Esophagus muscularis mucosa (tissue), 4 donors: ENCODE measurements at regions not wholly inside any gene's neighbourhood (a gene's known extent, or its start where the extent isn't known, plus 50 kb on each side); places are given as distances from the start of the nearest gene placed in this dataset.

ENCODE experiments used
- DNase-seq: peaks from one replicate; pipeline ENCODE4 v3.0.0-alpha.2; 2017; ENCODE audit errors: extremely low spot score
- H3K27ac ChIP-seq, 4 donors: fragments of 200-600 bp; sonication (generic); replicated peaks in 1 of 4; 1 replicate in 3 of 4; 2 replicates in 1 of 4; pipeline ENCODE4 v1.5.1; 2016 to 2019; ENCODE audit warnings: mild to moderate bottlenecking in 1 of 4
- H3K27me3 ChIP-seq, 4 donors: fragments of 200-600 bp; sonication (generic); one replicate each; pipeline versions ENCODE4 v1.5.1 to v1.6.0; 2016 to 2019
- H3K36me3 ChIP-seq, 4 donors: fragments of 200-600 bp; sonication (generic); one replicate each; pipeline ENCODE4 v1.5.1; 2016 to 2019
- H3K4me1 ChIP-seq, 4 donors: fragments of 200-600 bp; sonication (generic); one replicate each; pipeline ENCODE4 v1.5.1; 2016 to 2019
- H3K4me3 ChIP-seq, 4 donors: fragments of 200-600 bp; sonication (generic); 1 replicate in 2 of 4; 2 replicates in 2 of 4; pipeline ENCODE4 v1.5.1; 2016 to 2019; ENCODE audit warnings: mild to moderate bottlenecking in 4 of 4, moderate library complexity in 1 of 4
- H3K9me3 ChIP-seq, 4 donors: fragments of 200-600 bp; sonication (generic); 1 replicate in 3 of 4; 2 replicates in 1 of 4; pipeline ENCODE4 v1.5.1; 2016 to 2019
- EP300 ChIP-seq: sonication (generic); formaldehyde crosslinking; IDR thresholded peaks from one replicate; pipeline ENCODE4 v1.6.1; 2017; ENCODE audit warnings: antibody characterized with exemption
- POLR2A ChIP-seq: fragments of 450-650 bp; IDR thresholded peaks from one replicate; pipeline ENCODE4 v1.6.1; 2017; ENCODE audit warnings: antibody characterized with exemption, moderate library complexity, mild to moderate bottlenecking, low read depth
- POLR2AphosphoS5 ChIP-seq, 2 donors: sonication (generic); formaldehyde crosslinking; IDR thresholded peaks; one replicate each; pipeline ENCODE4 v1.6.1; 2017; ENCODE audit warnings: antibody characterized with exemption in 2 of 2
- WGBS: methylation state at CpG from one replicate; pipeline ENCODE4 v1.1.5; 2018; 5-methylcytosine and 5-hydroxymethylcytosine counted together
- intact Hi-C: fragments of 100-400 bp; cut with DNase I; formaldehyde crosslinking; loops from one replicate; pipeline ENCODE4 v1.15.1; 2023
- TF ChIP-seq, protein P1 (sequence below), 3 experiments: fragments of 200-600 bp in 2 of 3; fragments of 450-650 bp in 1 of 3; sonication (generic) in 2 of 3; IDR thresholded peaks; one replicate each; pipeline ENCODE4 v1.5.1; 2017 to 2019; ENCODE audit warnings: antibody characterized with exemption in 3 of 3, mild to moderate bottlenecking in 2 of 3, moderate library complexity in 1 of 3

DNA sequence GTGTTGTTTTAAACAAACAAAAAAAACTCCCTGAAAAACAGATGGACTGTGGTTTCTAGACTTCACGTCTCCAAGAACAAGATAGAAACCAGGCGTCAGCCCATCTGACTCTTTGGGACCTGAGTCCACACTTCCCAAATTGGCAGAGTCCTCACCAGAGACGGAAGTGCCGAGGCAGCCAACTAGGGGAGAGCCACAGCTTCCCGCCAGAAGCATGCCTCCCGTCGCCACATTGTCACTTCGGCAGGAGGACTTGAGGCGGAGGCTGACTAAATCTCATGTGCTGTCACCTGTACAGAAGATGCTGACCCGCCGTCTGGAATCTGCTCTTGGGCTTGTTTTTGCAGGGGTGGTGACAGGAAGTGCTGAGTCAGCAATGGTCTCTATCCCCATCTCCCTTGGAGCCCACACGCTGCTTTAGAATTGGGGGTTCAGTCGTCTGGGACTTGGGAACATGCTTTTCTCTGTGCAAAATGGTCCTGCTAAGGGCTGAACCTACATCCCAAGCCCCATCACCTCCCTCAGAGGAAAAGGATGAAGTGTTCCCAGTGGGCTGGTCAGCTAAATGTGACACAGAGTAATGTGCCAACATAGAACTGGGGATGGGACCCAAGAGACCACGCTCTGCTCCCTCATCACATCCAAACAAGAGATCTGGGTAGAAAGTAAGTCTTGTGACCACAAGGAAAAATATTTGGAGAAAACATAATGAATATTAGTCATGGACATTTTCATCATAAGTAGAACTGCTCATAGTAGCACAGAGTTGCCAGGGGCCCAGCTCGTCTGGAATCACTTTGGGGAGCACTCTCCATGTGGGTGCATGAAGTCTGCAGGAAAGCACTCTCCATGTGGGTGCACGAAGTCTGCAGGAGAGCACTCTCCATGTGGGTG lies 152.9 kb downstream of the SNX19 start:
- H3K27me3 ChIP-seq = no peaks in the 10 kb centered on the region
- no peak overlapping the region for H3K27ac ChIP-seq
- DNase-seq = no peak
- peaks cover 0 to 7% (median 2%) of the 10 kb centered on the region in 4 donors for H3K4me1 ChIP-seq
- no peak for TF ChIP-seq POLR2A
- TF ChIP-seq EP300 = no peak
- TF ChIP-seq POLR2AphosphoS5 (IDR thresholded peaks at IDR 0.05) = no peak
- TF ChIP-seq, protein P1, sequence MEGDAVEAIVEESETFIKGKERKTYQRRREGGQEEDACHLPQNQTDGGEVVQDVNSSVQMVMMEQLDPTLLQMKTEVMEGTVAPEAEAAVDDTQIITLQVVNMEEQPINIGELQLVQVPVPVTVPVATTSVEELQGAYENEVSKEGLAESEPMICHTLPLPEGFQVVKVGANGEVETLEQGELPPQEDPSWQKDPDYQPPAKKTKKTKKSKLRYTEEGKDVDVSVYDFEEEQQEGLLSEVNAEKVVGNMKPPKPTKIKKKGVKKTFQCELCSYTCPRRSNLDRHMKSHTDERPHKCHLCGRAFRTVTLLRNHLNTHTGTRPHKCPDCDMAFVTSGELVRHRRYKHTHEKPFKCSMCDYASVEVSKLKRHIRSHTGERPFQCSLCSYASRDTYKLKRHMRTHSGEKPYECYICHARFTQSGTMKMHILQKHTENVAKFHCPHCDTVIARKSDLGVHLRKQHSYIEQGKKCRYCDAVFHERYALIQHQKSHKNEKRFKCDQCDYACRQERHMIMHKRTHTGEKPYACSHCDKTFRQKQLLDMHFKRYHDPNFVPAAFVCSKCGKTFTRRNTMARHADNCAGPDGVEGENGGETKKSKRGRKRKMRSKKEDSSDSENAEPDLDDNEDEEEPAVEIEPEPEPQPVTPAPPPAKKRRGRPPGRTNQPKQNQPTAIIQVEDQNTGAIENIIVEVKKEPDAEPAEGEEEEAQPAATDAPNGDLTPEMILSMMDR (IDR thresholded peaks at IDR 0.05) = no peak
- no peaks in the 10 kb centered on the region for H3K36me3 ChIP-seq
- H3K9me3 ChIP-seq = no peaks in the 10 kb centered on the region
- no peak overlapping the region for H3K4me3 ChIP-seq
- intact Hi-C loops = no loop called here
- WGBS = 89% methylated on average over 15 of the region's 16 CpGs

GRCh38 chr11:130765406-130765805 lies 150.9 kb downstream of the SNX19 start:
- intact Hi-C loops = no loop called here
- H3K4me1 ChIP-seq = peaks cover 0 to 7% (median 2%) of the 10 kb centered on the region in 4 donors
- H3K36me3 ChIP-seq = no peaks in the 10 kb centered on the region
- no peak overlapping the region for H3K27ac ChIP-seq
- H3K27me3 ChIP-seq = no peaks in the 10 kb centered on the region
- 89% methylated on average over 8 of the region's 8 CpGs for WGBS
- DNase-seq = peak; percentile 60
- H3K9me3 ChIP-seq = no peaks in the 10 kb centered on the region
- H3K4me3 ChIP-seq = no peak overlapping the region
- TF ChIP-seq POLR2A (no peak), EP300 (no peak)
- TF ChIP-seq, protein P1 (IDR thresholded peaks at IDR 0.05) = no peak

DNA sequence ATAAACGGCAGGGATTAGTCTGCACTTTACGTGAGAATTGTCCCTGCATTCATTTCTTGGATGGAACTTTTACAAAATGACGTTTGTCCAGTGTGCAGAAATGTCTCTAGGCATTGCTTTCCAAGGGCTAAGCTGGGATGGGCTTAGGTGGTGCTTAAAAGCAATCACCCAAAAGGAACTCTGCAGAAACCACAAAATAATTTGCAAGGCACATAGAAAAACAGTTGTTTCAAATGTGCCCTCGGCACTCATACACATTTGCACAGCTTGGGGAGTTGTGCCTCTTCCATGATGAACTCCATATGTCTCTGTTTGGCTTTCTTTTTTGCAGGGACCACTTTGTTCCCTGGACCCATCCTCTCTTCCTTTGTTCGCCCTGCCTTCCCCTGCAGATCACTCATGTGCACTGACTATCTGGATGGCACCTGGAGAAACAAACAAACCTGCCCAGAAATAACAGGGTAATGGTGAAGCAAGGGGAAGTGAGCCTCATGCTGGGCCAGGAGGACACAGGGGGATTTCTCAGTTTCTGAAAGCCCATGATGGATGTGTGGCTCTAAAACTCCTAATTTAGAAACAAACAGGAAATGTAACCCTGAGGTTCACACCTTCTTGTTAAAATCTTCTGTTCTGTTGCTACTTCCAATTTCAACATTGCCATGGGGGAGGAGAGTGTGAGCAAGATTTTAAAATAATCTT lies 150.2 kb downstream of the SNX19 start:
- H3K36me3 ChIP-seq = no peaks in the 10 kb centered on the region
- no peak overlapping the region for H3K4me3 ChIP-seq
- intact Hi-C loops = no loop called here
- no peak overlapping the region for H3K27ac ChIP-seq
- peaks cover 0 to 7% (median 3%) of the 10 kb centered on the region in 4 donors for H3K4me1 ChIP-seq
- TF ChIP-seq POLR2AphosphoS5 (IDR thresholded peaks at IDR 0.05) (no peak), POLR2A (no peak), EP300 (no peak)
- TF ChIP-seq, protein P1 (IDR thresholded peaks at IDR 0.05) = no peak
- 70% methylated on average over 5 of the region's 5 CpGs for WGBS
- peak; percentile 87 for DNase-seq
- H3K27me3 ChIP-seq = no peaks in the 10 kb centered on the region
- H3K9me3 ChIP-seq = no peaks in the 10 kb centered on the region

DNA sequence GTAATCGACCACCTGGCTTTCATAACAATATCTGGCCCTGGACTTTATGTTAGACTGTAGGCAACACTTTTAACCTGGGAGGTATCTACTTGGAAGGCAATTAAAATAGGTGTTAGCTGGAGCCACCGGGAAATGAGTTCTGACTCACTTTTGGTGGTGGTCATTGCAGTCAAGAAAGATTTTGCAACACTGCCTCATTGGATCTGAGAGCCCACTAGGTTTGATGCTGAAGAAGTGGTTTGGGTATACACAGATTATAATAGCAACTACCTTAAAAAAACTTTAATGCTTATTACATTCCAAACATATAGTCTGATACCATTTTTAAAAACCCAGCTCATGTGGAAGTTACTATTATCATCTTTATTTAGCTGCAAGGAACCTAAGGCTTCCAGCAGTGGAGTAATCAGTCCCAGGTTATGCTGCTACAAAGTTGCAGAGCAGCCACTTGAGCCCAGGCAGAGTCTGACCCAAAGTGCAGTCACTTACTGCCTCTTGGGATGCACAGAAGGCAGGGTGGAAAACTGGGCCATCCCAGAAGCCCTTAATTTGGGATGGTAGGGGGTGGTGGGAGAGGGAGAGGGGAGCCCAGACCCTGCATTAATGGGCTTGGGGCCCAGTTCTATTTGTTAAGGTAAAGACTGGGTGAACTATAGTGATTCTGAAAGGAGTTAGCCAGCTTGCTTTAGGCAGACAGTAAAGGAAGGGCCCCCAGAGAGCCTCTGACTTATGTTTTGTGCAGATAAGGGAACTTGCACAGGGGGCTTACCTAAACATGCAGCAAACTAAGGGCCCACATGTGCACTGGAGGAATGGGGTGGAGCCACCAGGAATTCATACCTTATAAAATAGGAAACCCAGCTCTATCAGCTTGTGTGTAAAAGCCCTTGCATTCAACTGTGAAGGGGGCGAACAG lies 149.4 kb downstream of the SNX19 start:
- intact Hi-C loops = no loop called here
- 73% methylated on average over 3 of the region's 3 CpGs for WGBS
- Histone ChIP-seq H3K27me3 (no peaks in the 10 kb centered on the region), H3K27ac (no peak overlapping the region), H3K4me1 (peaks cover 0 to 11% (median 4%) of the 10 kb centered on the region in 4 donors), H3K9me3 (no peaks in the 10 kb centered on the region), H3K36me3 (no peaks in the 10 kb centered on the region), H3K4me3 (no peak overlapping the region)
- DNase-seq = peak; percentile 86
- TF ChIP-seq EP300 = no peak
- TF ChIP-seq POLR2AphosphoS5 (IDR thresholded peaks at IDR 0.05) = no peak
